PC-3 (cell line): ENCODE measurements at regions not wholly inside any gene's neighbourhood (a gene's known extent, or its start where the extent isn't known, plus 50 kb on each side); places are given as distances from the start of the nearest gene placed in this dataset.
A peak's percentile ranks its signal among the peaks of the same experiment; 100 is the strongest.

Experiments used
- ATAC-seq: fragments of 200-7000 bp; cut with Tn5 transposase; 2 replicates; pipeline ENCODE4 v1.9.1; 2020; ENCODE audit warnings: mild to moderate bottlenecking, moderate library complexity
- BruUV-seq: library from RNA; stranded (reverse); fragments of 400-500 nt; replicated peaks from 2 replicates; lab custom pipeline; 2021; lab: Mats Ljungman, UMichigan
- CTCF ChIA-PET: fragments of 300-600 bp; sonication (Branson Sonifier 250); formaldehyde crosslinking; loops from one replicate; lab custom pipeline; 2022; ENCODE audit warnings: antibody characterized with exemption; lab: Charles Lee
- POLR2A ChIA-PET: fragments of 300-600 bp; sonication (Branson Sonifier 250); formaldehyde crosslinking; loops from one replicate; lab custom pipeline; 2022; ENCODE audit warnings: antibody characterized with exemption; ENCODE audit not compliant: unreplicated experiment; lab: Charles Lee
- DNase-seq: peaks from one replicate; pipeline ENCODE4 v3.0.0-alpha.2; 2015
- H2AFZ ChIP-seq: fragments of 300-600 bp; sonication (generic); 2 replicates; pipeline ENCODE4 v1.6.0; 2016; ENCODE audit warnings: antibody characterized with exemption, low read length
- H3F3A ChIP-seq: fragments of 300-600 bp; sonication (generic); one replicate; pipeline ENCODE4 v1.6.0; 2017; ENCODE audit warnings: antibody characterized with exemption, low read length, control low read depth, mild to moderate bottlenecking; ENCODE audit not compliant: unreplicated experiment
- H3K27ac ChIP-seq: fragments of 300-600 bp; sonication (generic); 2 replicates; pipeline ENCODE4 v1.5.1; 2016; ENCODE audit warnings: mild to moderate bottlenecking, low read length
- H3K27me3 ChIP-seq: fragments of 300-600 bp; sonication (generic); 2 replicates; pipeline ENCODE4 v1.6.1; 2016; ENCODE audit warnings: low read length, mixed read lengths
- H3K36me3 ChIP-seq: fragments of 300-600 bp; sonication (generic); 2 replicates; pipeline ENCODE4 v1.6.1; 2016; ENCODE audit warnings: low read depth, mixed run types, low read length, mixed read lengths
- H3K4me1 ChIP-seq: fragments of 300-600 bp; sonication (generic); 2 replicates; pipeline ENCODE4 v1.5.1; 2016; ENCODE audit warnings: low read length; ENCODE audit not compliant: insufficient read depth
- H3K4me2 ChIP-seq: fragments of 300-600 bp; sonication (generic); 2 replicates; pipeline ENCODE4 v1.6.0; 2016; ENCODE audit warnings: low read length
- H3K4me3 ChIP-seq: fragments of 300-600 bp; sonication (generic); 2 replicates; pipeline ENCODE4 v1.5.1; 2016; ENCODE audit warnings: mild to moderate bottlenecking, low read length, mixed read lengths
- H3K79me2 ChIP-seq: fragments of 300-600 bp; sonication (generic); 2 replicates; pipeline ENCODE4 v1.6.1; 2017; ENCODE audit warnings: low read length, mixed read lengths
- H3K9ac ChIP-seq: fragments of 300-600 bp; sonication (generic); 2 replicates; pipeline ENCODE4 v1.6.0; 2016; ENCODE audit warnings: mild to moderate bottlenecking, low read length
- H3K9me2 ChIP-seq: fragments of 300-600 bp; sonication (generic); replicated peaks from 2 replicates; pipeline ENCODE4 v1.6.1; 2016; ENCODE audit warnings: mixed run types, low read length, mixed read lengths
- H3K9me3 ChIP-seq: fragments of 300-600 bp; sonication (generic); 2 replicates; pipeline ENCODE4 v1.6.1; 2016; ENCODE audit warnings: low read length, mixed read lengths
- H4K20me1 ChIP-seq: fragments of 300-600 bp; sonication (generic); 2 replicates; pipeline ENCODE4 v1.6.1; 2016; ENCODE audit warnings: low read length, mixed read lengths
- CTCF ChIP-seq: fragments of 300-600 bp; sonication (generic); conservative IDR thresholded peaks from 2 replicates; pipeline ENCODE4 v1.5.1; 2017; ENCODE audit warnings: antibody characterized with exemption, low read depth, mild to moderate bottlenecking, low read length
- EZH2 ChIP-seq: fragments of 300-600 bp; sonication (generic); IDR thresholded peaks from one replicate; pipeline ENCODE4 v1.6.1; 2017; ENCODE audit warnings: antibody characterized with exemption, mild to moderate bottlenecking, low read length; ENCODE audit not compliant: unreplicated experiment
- EZH2phosphoT487 ChIP-seq: fragments of 300-600 bp; sonication (generic); IDR thresholded peaks from 2 replicates; pipeline ENCODE4 v1.6.1; 2018; ENCODE audit warnings: mild to moderate bottlenecking, antibody characterized with exemption, low read length, borderline replicate concordance
- intact Hi-C: fragments of 100-400 bp; cut with micrococcal nuclease; formaldehyde crosslinking; loops from 2 replicates; pipeline ENCODE4 v1.9.0; 2023

DNA sequence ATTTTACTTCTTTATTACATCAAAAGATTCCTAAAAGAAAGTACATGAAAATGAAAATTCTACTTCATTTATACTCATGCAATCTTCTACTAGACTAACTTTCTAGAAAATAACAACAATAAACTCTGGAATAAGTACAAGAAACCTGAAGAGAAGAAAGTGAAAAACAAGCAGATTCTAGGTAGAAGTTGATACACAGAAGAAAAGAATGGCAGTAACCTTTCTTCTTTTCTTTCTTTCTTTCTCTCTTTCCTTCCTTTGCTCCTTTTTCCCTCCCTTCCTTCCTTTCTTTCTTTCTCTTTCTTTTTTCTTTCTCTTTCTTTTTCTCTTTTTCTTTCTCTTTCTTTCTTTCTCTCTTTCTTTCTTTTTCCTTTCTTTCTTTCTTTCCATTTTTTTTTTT, 541.7 kb upstream of the ANKRD30A start:
- POLR2A ChIA-PET = no interaction called here
- Histone ChIP-seq H3F3A (no peaks in the 10 kb centered on the region), H3K4me3 (no peak overlapping the region), H3K9ac (no peak overlapping the region), H3K4me1 (peaks cover 2% of the 10 kb centered on the region), H3K27me3 (no peaks in the 10 kb centered on the region), H3K36me3 (no peaks in the 10 kb centered on the region), H3K4me2 (no peak overlapping the region), H2AFZ (peak overlapping the region; percentile 7; the same call in 1 of the 2 replicates), H3K79me2 (no peaks in the 10 kb centered on the region), H3K27ac (no peak overlapping the region), H3K9me3 (no peaks in the 10 kb centered on the region), H4K20me1 (no peaks in the 10 kb centered on the region), H3K9me2 (no peaks in the 10 kb centered on the region)
- no peak for TF ChIP-seq CTCF
- TF ChIP-seq EZH2phosphoT487 = no peak
- no peak for TF ChIP-seq EZH2
- no TSS peak for BruUV-seq
- CTCF ChIA-PET = no interaction called here
- ATAC-seq = no peak
- DNase-seq = no peak
- intact Hi-C loops = no loop called here

- no peaks in the 10 kb centered on the region for H4K20me1 ChIP-seq
- no peaks in the 10 kb centered on the region for H3K79me2 ChIP-seq
- H3K4me1 ChIP-seq = peaks cover 19% of the 10 kb centered on the region
- no peaks in the 10 kb centered on the region for H3K9me3 ChIP-seq
- no peak overlapping the region for H3K27ac ChIP-seq
- no peak overlapping the region for H2AFZ ChIP-seq
- H3K4me3 ChIP-seq = no peak overlapping the region
- no peaks in the 10 kb centered on the region for H3K9me2 ChIP-seq
- peaks cover 7% of the 10 kb centered on the region for H3F3A ChIP-seq
- H3K27me3 ChIP-seq = no peaks in the 10 kb centered on the region
- no peak for TF ChIP-seq CTCF
- no peak for TF ChIP-seq EZH2
- no peak for TF ChIP-seq EZH2phosphoT487
- ATAC-seq = no peak
- intact Hi-C loops = no loop called here
- H3K4me2 ChIP-seq = no peak overlapping the region
- no peaks in the 10 kb centered on the region for H3K36me3 ChIP-seq
- no peak for DNase-seq
- CTCF ChIA-PET = no interaction called here
- POLR2A ChIA-PET = no interaction called here
- H3K9ac ChIP-seq = no peak overlapping the region
- BruUV-seq = no TSS peak
Observed at GRCh38 chr10:36581237-36581636, 544.2 kb upstream of the ANKRD30A start.

DNA sequence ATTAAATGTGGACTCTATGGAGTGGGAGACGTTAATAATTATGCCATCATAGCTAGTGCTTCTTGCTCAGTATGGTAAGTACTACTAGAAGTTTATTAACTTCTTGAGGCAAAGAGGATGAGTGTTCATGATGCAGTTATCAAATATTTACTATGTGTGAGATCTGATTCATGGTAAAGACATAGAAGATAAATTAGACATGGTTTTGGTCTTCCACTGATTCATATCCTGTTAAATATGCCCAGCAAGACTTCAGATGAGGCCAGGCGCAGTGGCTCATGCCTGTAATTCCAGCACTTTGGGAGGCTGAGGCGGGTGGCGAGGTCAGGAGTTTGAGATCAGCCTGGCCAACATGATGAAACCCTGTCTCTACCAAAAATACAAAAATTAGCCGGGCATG, 547.1 kb upstream of the ANKRD30A start:
- ChIA-PET POLR2A (interaction anchor here (0.5 to 0.6 kb wide), 2 partner anchors 113 to 456 kb away, joined by 3 to 18 read pairs; no protein-coding TSS in a partner anchor), CTCF (interaction anchor here (1.0 kb wide), 1 partner anchor 43 kb away, joined by 4 read pairs; no protein-coding TSS in a partner anchor)
- peak overlapping the region; percentile 27 for H3K4me2 ChIP-seq
- ATAC-seq (peak; percentile 96), DNase-seq (peak; percentile 100)
- no peaks in the 10 kb centered on the region for H3K27me3 ChIP-seq
- H3K36me3 ChIP-seq = peaks cover 3% of the 10 kb centered on the region; the same call in 1 of the 2 replicates
- no peaks in the 10 kb centered on the region for H3K9me3 ChIP-seq
- no peak for TF ChIP-seq EZH2phosphoT487
- no peak for TF ChIP-seq EZH2
- no peak for TF ChIP-seq CTCF
- peak overlapping the region; percentile 12; the same call in 1 of the 2 replicates for H2AFZ ChIP-seq
- H3K9ac ChIP-seq = peak overlapping the region; percentile 63
- H3K79me2 ChIP-seq = no peaks in the 10 kb centered on the region
- peaks cover 19% of the 10 kb centered on the region for H3K4me1 ChIP-seq
- H3K27ac ChIP-seq = peak overlapping the region; percentile 84
- no peaks in the 10 kb centered on the region for H4K20me1 ChIP-seq
- no peaks in the 10 kb centered on the region for H3K9me2 ChIP-seq
- no peak overlapping the region for H3K4me3 ChIP-seq
- no TSS peak for BruUV-seq
- peaks cover 7% of the 10 kb centered on the region for H3F3A ChIP-seq
- intact Hi-C loops = loop anchor here (1.0 to 5.0 kb wide), 6 partner anchors 39 to 943 kb away; no protein-coding TSS in a partner anchor
